ENCODE measurements at regions not wholly inside any gene's neighbourhood (a gene's known extent, or its start where the extent isn't known, plus 50 kb on each side); places are given as distances from the start of the nearest gene placed in this dataset.

DNA sequence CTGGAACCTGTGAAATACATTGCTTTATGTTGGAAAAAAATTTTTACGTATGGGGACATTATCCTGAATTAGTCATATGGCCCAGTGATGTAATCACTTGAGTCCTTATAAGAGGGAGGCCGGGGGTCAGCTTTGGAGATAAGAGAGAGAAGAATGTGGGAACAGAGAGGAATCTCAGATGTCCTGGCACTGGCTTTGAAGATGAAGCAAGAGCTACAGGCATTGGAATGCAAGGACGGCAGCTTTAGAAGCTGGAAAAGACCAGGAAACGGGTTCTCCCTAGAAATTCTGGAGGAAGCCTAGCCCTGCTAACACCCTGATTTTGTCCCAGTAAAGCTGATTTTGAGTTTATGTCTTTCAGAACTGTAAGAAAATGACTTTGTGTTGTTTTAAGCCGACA is 1129.9 kb upstream of the GYPC start:
- DNase-seq: no peak

DNA sequence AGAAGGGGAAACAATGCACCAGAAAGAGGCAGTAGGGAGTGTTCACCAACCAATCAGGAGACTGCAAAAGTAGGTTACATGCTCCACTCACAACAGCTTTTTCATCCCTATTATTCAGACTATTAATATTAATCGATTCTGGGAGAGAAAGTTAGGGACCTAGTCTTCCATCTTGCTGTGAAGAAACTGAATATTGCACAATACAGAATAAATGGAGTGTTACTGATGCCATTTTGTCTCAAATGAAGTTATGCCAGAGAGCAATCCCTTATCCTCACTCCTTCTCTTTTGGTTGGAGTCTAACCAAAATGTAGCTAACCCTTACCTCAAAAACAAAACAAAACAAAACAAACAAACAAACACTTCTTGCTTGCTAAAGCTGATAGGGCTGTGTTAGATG is 1120.9 kb upstream of the GYPC start:
- DNase-seq: no peak

- no peak for DNase-seq
Observed at GRCh38 chr2:125543968-125544514, 1111.9 kb upstream of the GYPC start.

DNA sequence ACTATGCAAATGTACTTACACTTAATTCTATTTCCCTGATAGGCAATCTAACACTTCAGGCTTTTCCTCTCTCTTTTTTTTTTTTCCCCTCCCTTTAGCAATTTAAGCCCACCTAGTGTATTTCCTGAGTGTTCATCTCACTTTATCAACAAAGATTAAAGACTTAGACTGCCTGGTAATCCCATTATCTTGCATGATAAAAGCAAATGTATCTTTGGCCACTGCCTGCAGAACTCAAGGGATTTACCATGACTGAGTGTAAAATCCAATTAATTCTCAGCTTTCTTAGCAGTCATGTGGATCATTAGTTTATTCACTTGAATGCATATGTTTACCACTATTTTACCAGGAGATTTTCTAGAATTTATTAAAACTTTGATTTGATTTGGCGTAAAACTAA is 1102.2 kb upstream of the GYPC start:
- DNase-seq: no peak

DNA sequence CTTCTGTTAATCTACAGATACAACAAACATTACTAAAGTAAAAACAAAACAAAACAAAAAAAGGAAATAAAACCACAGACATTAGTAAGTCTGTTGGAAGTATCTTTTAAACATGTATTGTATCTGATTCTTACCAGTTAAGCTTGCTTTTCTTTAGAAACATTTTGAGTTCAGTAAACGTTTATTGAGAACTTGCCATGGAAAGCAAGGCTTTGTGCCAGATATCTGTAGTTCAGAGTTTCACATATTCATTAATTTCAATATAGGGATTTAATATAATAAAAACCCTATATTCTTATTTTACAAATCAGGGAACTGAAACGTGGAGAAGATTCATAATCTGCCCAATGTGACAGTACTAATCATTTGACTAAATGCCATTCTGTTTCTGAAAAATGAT is 1101.0 kb upstream of the GYPC start:
- no peak for DNase-seq

DNA sequence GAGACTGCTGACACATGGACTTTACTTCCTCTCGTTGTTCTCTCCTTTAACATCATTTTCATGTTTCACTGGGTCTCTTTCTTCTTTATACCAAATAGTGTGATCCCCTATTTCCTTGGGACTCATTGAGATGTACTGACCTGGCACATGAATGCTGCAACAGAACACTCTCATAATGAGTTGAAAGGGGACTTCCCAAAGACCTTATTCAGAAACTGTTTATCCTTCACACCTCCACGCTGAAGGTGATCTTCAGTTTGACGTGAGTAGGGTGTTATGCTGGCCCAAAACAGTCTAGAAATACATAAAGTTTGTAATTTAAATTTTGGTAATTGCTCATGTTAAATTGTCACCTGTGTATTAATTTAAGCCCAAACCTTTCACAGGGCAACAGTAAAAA is 1096.8 kb upstream of the GYPC start:
- DNase-seq: no peak

GRCh38 chr2:125560855-125561254 is 1095.1 kb upstream of the GYPC start:
- DNase-seq: no peak

- DNase-seq: no peak
Observed at GRCh38 chr2:125561302-125561701, 1094.7 kb upstream of the GYPC start.

DNA sequence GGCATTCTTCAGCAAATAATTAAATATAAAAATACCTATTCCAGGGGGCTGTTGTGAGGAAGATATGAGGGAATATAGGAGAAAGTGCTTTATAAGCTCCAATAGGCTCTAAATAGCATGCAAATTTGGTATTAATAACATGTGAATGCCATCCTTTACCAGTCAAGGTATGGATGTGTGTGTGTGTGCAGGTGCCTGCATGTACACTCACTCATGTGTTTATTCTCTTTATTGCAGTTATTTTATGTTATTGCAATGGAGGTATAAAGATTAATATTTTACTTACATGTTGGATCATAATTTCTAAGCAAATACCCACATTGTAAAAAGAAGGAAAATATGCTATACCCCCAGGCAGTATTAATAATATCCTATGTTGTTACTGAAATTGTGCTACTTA is 1093.0 kb upstream of the GYPC start:
- no peak for DNase-seq

- DNase-seq: no peak
Observed at GRCh38 chr2:125564471-125564870, 1091.5 kb upstream of the GYPC start.

GRCh38 chr2:125566422-125566821 is 1089.5 kb upstream of the GYPC start:
- no peak for DNase-seq

DNA sequence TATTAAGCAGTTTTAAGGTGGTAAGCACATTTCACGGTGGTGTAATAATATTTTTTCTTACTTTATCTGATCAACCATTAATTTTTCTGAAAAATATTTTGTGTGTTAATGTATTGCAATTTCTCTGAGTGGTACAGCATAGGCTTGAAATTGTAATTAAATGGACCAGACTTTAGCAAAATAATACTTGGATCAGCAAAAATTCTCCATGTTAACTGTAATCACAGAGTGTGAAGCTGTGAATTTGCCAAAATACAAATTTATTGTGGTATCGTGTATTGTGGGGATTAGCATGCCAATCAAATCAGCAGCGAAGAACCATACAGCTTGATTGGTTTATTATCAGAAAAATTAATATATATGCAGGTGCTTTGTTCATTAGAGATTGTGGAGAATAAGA is 1088.9 kb upstream of the GYPC start:
- DNase-seq: no peak

GRCh38 chr2:125572660-125573059 is 1083.3 kb upstream of the GYPC start:
- no peak for DNase-seq

GRCh38 chr2:125573432-125573831 is 1082.5 kb upstream of the GYPC start:
- no peak for DNase-seq

- DNase-seq: no peak
Observed at GRCh38 chr2:125576558-125576957, 1079.4 kb upstream of the GYPC start.

DNA sequence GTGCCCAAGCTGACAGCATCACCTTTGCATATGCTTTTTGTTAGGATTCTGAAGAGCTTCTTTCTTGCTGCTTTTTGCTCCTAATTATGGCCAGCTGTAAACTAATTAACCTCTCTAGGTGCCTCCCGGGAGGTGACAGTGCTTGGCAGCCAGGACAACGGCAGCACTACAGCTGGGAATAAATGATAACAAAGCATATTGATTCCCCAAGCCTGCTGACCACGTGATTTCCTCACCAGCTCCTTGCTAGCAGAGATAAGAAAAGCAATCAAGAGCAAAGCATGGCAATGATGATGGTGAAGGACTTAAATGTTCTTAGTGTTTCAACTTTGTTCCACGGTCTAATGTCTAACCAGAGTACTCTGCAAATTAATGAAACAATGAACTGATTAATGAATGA is 1074.4 kb upstream of the GYPC start:
- DNase-seq: no peak

DNA sequence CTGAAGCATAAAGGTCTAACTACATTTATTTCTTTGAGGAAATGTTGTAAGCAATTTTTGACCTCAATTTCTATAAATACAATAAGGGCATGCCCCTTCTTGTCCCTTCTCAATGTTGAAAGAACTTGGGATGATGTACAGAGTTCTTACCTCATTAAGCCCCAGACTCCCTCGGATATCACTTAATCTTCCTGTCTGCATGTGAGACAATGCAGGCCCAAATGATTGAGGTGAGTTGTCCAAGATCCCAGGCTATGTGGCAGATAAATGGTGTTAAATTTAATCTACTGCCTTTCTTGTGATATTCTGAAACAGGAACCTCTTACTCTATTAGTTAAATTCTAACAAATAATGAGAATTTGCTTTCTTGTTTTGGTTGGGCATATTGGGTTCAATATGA is 1073.4 kb upstream of the GYPC start:
- DNase-seq: no peak

DNA sequence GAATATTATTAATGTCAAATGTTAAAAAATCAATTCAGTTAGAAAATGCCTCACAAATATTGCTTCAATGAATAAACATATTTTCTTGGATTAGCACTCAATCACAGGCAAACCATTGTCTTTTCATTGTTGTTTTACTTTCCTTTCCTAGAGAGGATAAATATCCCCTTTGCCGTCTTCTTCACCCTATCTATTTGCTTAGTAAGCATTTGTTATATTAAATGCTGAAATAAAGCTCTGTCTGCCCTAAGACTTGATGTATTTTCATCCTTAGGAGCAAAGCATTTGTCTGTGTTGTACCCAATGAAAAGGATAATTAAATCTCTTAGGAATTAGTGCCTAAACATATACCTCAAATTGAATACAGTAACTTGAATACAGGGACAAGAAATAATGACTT is 1071.2 kb upstream of the GYPC start:
- DNase-seq: no peak

- DNase-seq: no peak
Observed at GRCh38 chr2:125588780-125589179, 1067.2 kb upstream of the GYPC start.

- no peak for DNase-seq
Observed at GRCh38 chr2:125591954-125592353, 1064.0 kb upstream of the GYPC start.

GRCh38 chr2:125593036-125593435 is 1062.9 kb upstream of the GYPC start:
- DNase-seq: no peak

- no peak for DNase-seq
Observed at GRCh38 chr2:125596612-125597011, 1059.3 kb upstream of the GYPC start.

GRCh38 chr2:125615438-125615837 is 1040.5 kb upstream of the GYPC start:
- DNase-seq: no peak

DNA sequence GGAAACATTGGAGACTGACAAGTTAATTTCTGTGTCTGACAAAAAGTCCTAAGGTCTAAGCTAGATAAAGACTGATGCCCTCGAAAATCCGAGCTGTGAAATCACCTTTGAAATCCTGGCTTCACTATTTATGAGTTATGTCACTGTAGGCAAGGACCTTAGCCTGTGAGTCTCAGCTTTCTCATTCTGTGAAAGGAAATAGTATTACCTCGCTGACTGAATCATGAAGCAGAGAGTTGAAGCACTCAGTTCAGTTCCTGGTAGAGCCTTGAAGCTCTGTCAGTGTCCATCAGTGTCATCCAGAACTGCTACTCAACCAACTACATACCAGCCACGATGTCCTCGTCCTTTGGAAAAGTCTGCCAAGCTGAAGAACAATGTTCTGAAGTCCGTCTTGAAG is 1025.6 kb upstream of the GYPC start:
- no peak for DNase-seq

DNA sequence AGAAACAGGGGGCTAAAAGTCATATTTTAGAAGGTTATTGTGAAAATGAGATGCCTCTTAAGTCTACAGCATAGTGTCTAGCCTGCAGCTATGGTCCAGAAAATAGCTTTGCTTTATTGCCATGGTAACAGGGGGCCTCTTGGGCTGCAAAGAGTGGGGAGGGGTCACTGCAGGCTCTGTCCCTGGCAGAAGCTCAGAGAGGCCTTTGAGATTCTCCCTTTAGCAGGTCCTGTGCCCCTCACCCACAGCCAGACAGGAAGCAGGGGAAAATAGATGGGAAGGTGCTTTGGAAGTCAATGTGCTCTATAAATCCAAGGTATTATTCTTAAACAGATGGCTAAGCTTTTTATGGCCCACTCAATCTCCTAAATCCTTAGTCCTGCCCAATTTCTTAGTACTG is 1021.3 kb upstream of the GYPC start:
- DNase-seq: no peak

DNA sequence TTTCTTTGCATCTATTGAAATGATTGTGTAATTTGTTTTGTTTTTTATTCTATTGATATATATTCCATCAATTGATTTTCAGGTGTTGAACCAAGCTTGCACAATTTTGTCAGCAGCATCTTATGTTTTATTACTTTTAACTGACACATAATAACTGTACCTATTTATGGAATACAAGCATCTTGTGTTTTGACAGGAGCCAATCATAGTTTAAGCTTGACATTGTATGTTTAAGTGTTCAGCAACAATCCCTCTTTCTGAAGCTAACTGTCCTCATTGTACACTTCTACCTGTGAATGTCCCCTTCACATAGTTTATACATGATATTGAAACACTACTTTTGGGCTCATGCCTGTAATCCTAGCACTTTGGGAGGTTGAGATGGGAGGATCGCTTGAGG is 1017.6 kb upstream of the GYPC start:
- DNase-seq: no peak
